PC-9 (cell line): ENCODE measurements at regions not wholly inside any gene's neighbourhood (a gene's known extent, or its start where the extent isn't known, plus 50 kb on each side); places are given as distances from the start of the nearest gene placed in this dataset.

Experiments used
- CTCF ChIP-seq: fragments of 200-600 bp; sonication (generic); conservative IDR thresholded peaks from 2 replicates; pipeline ENCODE4 v1.6.1; 2017; ENCODE audit warnings: mixed run types, antibody characterized with exemption, mild to moderate bottlenecking, moderate library complexity
- EZH2 ChIP-seq: fragments of 200-600 bp; sonication (generic); IDR thresholded peaks from 2 replicates; pipeline ENCODE4 v1.8.0; 2017; ENCODE audit warnings: antibody characterized with exemption, low read depth

GRCh38 chr21:27535188-27535587, 568.3 kb upstream of the ADAMTS5 start:
- TF ChIP-seq CTCF (no peak), EZH2 (no peak)
